ENCODE measurements at regions not wholly inside any gene's neighbourhood (a gene's known extent, or its start where the extent isn't known, plus 50 kb on each side); places are given as distances from the start of the nearest gene placed in this dataset.

DNA sequence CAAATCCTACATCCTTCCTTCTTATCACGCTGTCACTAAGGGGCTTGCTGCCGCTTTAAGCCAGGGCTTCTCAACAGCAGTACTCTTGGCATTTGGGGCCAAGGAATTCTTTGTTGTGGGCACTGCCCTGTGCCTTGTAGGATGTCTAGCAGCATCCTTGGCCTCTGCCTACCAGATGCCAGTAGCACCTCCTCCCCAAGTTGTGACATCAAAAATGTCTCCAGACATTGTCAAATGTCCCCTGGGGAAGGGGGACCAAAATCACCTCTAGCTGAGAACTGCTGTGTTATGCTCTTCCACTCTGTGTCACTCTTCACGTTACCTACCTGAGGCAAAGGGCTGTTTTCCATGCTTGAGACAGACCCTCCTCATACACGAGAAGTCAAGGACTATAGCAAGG lies 400.3 kb upstream of the POU3F1 start (continued):
- TF ChIP-seq, protein P1, sequence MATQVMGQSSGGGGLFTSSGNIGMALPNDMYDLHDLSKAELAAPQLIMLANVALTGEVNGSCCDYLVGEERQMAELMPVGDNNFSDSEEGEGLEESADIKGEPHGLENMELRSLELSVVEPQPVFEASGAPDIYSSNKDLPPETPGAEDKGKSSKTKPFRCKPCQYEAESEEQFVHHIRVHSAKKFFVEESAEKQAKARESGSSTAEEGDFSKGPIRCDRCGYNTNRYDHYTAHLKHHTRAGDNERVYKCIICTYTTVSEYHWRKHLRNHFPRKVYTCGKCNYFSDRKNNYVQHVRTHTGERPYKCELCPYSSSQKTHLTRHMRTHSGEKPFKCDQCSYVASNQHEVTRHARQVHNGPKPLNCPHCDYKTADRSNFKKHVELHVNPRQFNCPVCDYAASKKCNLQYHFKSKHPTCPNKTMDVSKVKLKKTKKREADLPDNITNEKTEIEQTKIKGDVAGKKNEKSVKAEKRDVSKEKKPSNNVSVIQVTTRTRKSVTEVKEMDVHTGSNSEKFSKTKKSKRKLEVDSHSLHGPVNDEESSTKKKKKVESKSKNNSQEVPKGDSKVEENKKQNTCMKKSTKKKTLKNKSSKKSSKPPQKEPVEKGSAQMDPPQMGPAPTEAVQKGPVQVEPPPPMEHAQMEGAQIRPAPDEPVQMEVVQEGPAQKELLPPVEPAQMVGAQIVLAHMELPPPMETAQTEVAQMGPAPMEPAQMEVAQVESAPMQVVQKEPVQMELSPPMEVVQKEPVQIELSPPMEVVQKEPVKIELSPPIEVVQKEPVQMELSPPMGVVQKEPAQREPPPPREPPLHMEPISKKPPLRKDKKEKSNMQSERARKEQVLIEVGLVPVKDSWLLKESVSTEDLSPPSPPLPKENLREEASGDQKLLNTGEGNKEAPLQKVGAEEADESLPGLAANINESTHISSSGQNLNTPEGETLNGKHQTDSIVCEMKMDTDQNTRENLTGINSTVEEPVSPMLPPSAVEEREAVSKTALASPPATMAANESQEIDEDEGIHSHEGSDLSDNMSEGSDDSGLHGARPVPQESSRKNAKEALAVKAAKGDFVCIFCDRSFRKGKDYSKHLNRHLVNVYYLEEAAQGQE (IDR thresholded peaks at IDR 0.05; ENCODE audit: unreplicated experiment): no peak
- TF ChIP-seq POLR2AphosphoS5 (IDR thresholded peaks at IDR 0.05; ENCODE audit: low read depth): no peak
- TF ChIP-seq, protein P2, sequence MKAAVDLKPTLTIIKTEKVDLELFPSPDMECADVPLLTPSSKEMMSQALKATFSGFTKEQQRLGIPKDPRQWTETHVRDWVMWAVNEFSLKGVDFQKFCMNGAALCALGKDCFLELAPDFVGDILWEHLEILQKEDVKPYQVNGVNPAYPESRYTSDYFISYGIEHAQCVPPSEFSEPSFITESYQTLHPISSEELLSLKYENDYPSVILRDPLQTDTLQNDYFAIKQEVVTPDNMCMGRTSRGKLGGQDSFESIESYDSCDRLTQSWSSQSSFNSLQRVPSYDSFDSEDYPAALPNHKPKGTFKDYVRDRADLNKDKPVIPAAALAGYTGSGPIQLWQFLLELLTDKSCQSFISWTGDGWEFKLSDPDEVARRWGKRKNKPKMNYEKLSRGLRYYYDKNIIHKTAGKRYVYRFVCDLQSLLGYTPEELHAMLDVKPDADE (IDR thresholded peaks at IDR 0.05): no peak

DNA sequence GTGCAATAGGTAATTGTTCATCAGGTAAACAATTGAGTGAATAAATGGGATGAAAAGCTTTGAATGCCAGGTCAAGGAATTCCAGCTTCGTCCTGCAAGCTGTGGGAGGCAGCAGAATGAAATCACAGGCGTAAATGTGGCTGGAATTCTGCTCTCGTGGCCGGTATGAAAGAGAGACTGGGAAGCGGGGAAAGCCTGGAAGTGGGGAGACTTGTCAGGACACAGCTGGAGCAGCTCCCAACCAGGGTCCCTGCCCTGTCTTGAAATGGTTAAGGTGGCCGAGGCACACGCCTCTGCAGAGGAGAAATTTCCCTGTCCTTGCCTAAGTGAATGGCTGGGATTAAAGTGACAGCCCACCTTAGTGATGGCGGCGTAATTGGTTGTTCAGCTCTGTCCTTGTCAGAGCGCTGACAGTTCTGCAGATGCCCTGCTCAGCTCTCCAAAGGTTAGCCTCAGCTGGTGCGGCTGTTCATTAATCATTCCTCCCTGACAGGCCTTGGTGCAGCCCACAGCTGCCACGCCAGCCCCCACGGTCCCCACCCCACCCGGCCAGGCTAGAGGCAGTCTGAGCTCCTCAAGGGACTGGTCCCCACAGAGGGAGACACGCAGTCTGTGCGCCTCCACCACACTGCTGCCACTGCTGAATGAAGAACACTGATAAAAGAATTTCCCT lies 398.3 kb upstream of the POU3F1 start:
- DNase-seq (ENCODE audit: low spot score): no peak
- no peak overlapping the region for H3K27ac Mint-ChIP-seq
- TF ChIP-seq ZNF331 (CRISPR knock-in tag; IDR thresholded peaks at IDR 0.05; ENCODE audit: low read depth) (no peak), EZH2phosphoT487 (IDR thresholded peaks at IDR 0.05; ENCODE audit: unreplicated experiment) (no peak), ZNF114 (CRISPR knock-in tag; IDR thresholded peaks at IDR 0.05) (no peak), EZH2 (IDR thresholded peaks at IDR 0.05; ENCODE audit: low read depth, unreplicated experiment) (no peak), NANOG (IDR thresholded peaks at IDR 0.05; ENCODE audit: borderline replicate concordance) (no peak), STAT1 (IDR thresholded peaks at IDR 0.05; ENCODE audit: unreplicated experiment) (no peak), CREB1 (CRISPR knock-in tag; IDR thresholded peaks at IDR 0.05; ENCODE audit: low read depth) (no peak)
- TF ChIP-seq, protein P1 (IDR thresholded peaks at IDR 0.05; ENCODE audit: unreplicated experiment): no peak

More for the DNA sequence above, 398.3 kb upstream of the POU3F1 start:
- Mint-ChIP-seq H3K9me3 (peaks cover 13% of the 10 kb centered on the region; the same call in 1 of the 3 replicates), H3K27me3 (ENCODE audit: insufficient read depth, low read depth, poor library complexity) (peaks cover 3% of the 10 kb centered on the region), H3K4me1 (peaks cover 14% of the 10 kb centered on the region), H3K4me3 (no peak overlapping the region), H3K36me3 (ENCODE audit: low read depth) (peaks cover 25% of the 10 kb centered on the region)
- Histone ChIP-seq H3K9me2 (ENCODE audit: insufficient read depth) (no peaks in the 10 kb centered on the region), H3K4me2 (no peak overlapping the region), H3K4me3 (no peak overlapping the region), H3F3A (replicated peaks; ENCODE audit: low read depth) (no peaks in the 10 kb centered on the region), H3K27me3 (ENCODE audit: insufficient read depth) (no peaks in the 10 kb centered on the region), H3K4me1 (ENCODE audit: insufficient read depth) (peaks cover 4% of the 10 kb centered on the region; the same call in 1 of the 2 replicates), H3K36me3 (ENCODE audit: insufficient read depth) (no peaks in the 10 kb centered on the region), H4K20me1 (replicated peaks; ENCODE audit: insufficient read depth) (no peaks in the 10 kb centered on the region), H3K27ac (ENCODE audit: low read depth) (no peak overlapping the region), H2AFZ (no peak overlapping the region), H3K79me2 (replicated peaks; ENCODE audit: insufficient read depth) (no peaks in the 10 kb centered on the region)
- no peak; the same call in none of the 3 replicates for ATAC-seq

Measured in GM23338 (cell line).